ENCODE measurements at regions not wholly inside any gene's neighbourhood (a gene's known extent, or its start where the extent isn't known, plus 50 kb on each side); places are given as distances from the start of the nearest gene placed in this dataset.
"Not testable (repeated sequence)": the region's sequence is repeated elsewhere in the genome, so short reads cannot be mapped to it uniquely, and the experiment has no call there.

- DNase-seq (ENCODE audit: low read depth), result no peak
Observed at GRCh38 chr7:14092331-14092730, 102.9 kb upstream of the ETV1 start.

- DNase-seq (ENCODE audit: low read depth), result peak; percentile 8
Observed at GRCh38 chr7:14085901-14086300, 96.4 kb upstream of the ETV1 start.

GRCh38 chr7:14083761-14084160 lies 94.3 kb upstream of the ETV1 start:
- no peak for DNase-seq (ENCODE audit: low read depth)

- DNase-seq (ENCODE audit: low read depth), result no peak
Observed at GRCh38 chr7:14073988-14074387, 84.5 kb upstream of the ETV1 start.

GRCh38 chr7:14073543-14073942 lies 84.1 kb upstream of the ETV1 start:
- DNase-seq (ENCODE audit: low read depth), result no peak

GRCh38 chr7:14071045-14071444 lies 81.6 kb upstream of the ETV1 start:
- no peak for DNase-seq (ENCODE audit: low read depth)

GRCh38 chr7:14069961-14070360 lies 80.5 kb upstream of the ETV1 start:
- DNase-seq (ENCODE audit: low read depth), result no peak

- DNase-seq (ENCODE audit: low read depth), result not testable (repeated sequence)
Observed at GRCh38 chr7:14066783-14067182, 77.3 kb upstream of the ETV1 start.

GRCh38 chr7:14065286-14065685 lies 75.8 kb upstream of the ETV1 start:
- no peak for DNase-seq (ENCODE audit: low read depth)

- DNase-seq (ENCODE audit: low read depth), result no peak
Observed at GRCh38 chr7:14055813-14056212, 66.3 kb upstream of the ETV1 start.

- no peak for DNase-seq (ENCODE audit: low read depth)
Observed at GRCh38 chr7:14054125-14054524, 64.7 kb upstream of the ETV1 start.

- no peak for DNase-seq (ENCODE audit: low read depth)
Observed at GRCh38 chr7:14048889-14049288, 59.4 kb upstream of the ETV1 start.

- DNase-seq (ENCODE audit: low read depth), result peak; percentile 9
Observed at GRCh38 chr7:14047709-14048399, 58.4 kb upstream of the ETV1 start.

GRCh38 chr7:14045651-14046050 lies 56.2 kb upstream of the ETV1 start:
- no peak for DNase-seq (ENCODE audit: low read depth)

- no peak for DNase-seq (ENCODE audit: low read depth)
Observed at GRCh38 chr7:14040528-14040927, 51.1 kb upstream of the ETV1 start.

All from renal cortical epithelial cell (primary cell).